ENCODE measurements at regions not wholly inside any gene's neighbourhood (a gene's known extent, or its start where the extent isn't known, plus 50 kb on each side); places are given as distances from the start of the nearest gene placed in this dataset.

DNA sequence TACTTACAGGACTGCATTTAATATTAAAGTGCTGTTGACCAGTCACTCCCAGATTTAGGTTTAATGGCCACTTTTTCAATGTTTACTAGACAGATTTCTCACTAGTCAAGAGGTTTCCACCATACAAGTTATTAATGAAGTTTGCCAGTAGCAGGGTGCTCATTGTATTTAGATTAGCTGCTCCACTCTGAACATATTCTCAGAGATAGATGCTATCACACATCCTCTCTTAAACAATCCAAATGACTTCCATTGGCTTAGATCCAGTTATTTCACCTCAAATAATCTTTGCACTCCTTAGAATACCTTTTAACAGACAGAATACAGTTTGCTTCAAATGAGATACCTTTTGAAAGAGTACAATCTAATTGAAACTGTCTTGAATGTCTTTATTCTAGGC is 276.1 kb downstream of the HDGFL1 start:
- no peaks in the 10 kb centered on the region for H3K27me3 ChIP-seq
- TF ChIP-seq, protein P1, sequence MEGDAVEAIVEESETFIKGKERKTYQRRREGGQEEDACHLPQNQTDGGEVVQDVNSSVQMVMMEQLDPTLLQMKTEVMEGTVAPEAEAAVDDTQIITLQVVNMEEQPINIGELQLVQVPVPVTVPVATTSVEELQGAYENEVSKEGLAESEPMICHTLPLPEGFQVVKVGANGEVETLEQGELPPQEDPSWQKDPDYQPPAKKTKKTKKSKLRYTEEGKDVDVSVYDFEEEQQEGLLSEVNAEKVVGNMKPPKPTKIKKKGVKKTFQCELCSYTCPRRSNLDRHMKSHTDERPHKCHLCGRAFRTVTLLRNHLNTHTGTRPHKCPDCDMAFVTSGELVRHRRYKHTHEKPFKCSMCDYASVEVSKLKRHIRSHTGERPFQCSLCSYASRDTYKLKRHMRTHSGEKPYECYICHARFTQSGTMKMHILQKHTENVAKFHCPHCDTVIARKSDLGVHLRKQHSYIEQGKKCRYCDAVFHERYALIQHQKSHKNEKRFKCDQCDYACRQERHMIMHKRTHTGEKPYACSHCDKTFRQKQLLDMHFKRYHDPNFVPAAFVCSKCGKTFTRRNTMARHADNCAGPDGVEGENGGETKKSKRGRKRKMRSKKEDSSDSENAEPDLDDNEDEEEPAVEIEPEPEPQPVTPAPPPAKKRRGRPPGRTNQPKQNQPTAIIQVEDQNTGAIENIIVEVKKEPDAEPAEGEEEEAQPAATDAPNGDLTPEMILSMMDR (IDR thresholded peaks at IDR 0.05) = no peak
- no peaks in the 10 kb centered on the region for H3K4me1 ChIP-seq
- no peaks in the 10 kb centered on the region for H3K9me3 ChIP-seq
- H3K36me3 ChIP-seq = no peaks in the 10 kb centered on the region
- no peak for DNase-seq (ENCODE audit: low spot score)
- no peak overlapping the region for H3K27ac ChIP-seq
- no peak overlapping the region for H3K4me3 ChIP-seq

DNA sequence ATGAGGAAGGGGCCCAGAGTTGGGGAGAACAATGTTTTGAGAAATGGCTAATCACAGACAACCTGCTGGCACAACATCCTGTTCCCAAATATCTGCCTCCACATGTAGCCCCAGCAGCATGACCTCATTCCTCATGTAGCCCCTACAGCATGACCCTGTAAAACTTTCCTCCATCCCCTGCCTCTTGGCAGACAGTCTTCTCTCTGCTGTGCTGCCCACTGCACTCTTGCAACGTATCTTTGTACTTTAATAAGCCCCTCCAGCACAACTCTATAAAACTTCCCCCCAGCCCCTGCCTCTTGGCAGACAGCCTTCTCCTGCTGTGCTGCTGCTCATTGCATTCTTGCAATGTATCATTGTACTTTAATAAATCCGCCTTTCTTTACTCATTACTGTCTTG is 278.8 kb downstream of the HDGFL1 start:
- Histone ChIP-seq H3K4me3 (no peak overlapping the region), H3K9me3 (no peaks in the 10 kb centered on the region), H3K36me3 (no peaks in the 10 kb centered on the region), H3K27me3 (no peaks in the 10 kb centered on the region), H3K27ac (no peak overlapping the region), H3K4me1 (no peaks in the 10 kb centered on the region)
- TF ChIP-seq, protein P1 (IDR thresholded peaks at IDR 0.05) = no peak
- DNase-seq (ENCODE audit: low spot score) = no peak

DNA sequence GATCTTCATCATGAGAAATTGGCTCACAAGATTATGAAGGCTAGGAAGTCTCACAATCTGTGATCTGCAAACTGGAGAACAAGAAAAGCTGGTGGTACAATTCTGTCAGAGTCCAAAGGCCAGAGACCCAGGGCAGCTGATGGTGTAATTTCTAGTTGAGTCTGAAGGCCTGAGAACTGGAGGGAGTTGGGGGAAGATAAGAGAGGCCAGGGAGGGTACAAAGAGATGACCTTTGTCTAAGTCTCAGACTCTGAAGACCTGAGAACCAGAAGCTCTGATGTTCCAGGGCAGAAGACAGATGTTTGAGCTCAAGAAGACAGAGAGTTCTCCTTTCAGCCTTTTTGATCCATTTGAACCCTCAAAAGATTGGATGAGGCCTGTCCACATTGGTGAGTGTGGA is 280.6 kb downstream of the HDGFL1 start:
- Histone ChIP-seq H3K27ac (no peak overlapping the region), H3K36me3 (no peaks in the 10 kb centered on the region), H3K4me3 (no peak overlapping the region), H3K27me3 (no peaks in the 10 kb centered on the region), H3K9me3 (no peaks in the 10 kb centered on the region), H3K4me1 (no peaks in the 10 kb centered on the region)
- DNase-seq (ENCODE audit: low spot score) = no peak
- TF ChIP-seq, protein P1 (IDR thresholded peaks at IDR 0.05) = no peak

DNA sequence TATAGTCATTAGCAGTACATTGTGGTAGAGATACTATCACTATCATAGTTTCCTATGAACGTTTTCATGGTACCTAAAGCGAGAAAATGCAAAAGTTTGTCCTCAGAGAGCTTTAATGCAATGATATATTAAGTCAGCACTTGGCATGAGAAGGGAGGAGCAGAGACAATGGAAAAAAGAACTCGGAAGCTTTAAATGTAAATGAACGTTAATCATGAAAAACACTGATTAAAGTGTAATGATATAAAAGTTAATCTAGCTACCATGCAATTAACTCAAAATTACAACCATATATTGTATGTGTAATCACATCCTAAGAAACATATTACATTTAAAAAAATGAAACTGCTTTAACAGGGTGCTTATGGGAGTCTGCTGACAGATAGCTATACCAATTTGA is 282.7 kb downstream of the HDGFL1 start:
- Histone ChIP-seq H3K27me3 (no peaks in the 10 kb centered on the region), H3K4me3 (no peak overlapping the region), H3K27ac (no peak overlapping the region), H3K4me1 (no peaks in the 10 kb centered on the region), H3K36me3 (no peaks in the 10 kb centered on the region), H3K9me3 (no peaks in the 10 kb centered on the region)
- DNase-seq (ENCODE audit: low spot score) = no peak
- TF ChIP-seq, protein P1 (IDR thresholded peaks at IDR 0.05) = no peak

DNA sequence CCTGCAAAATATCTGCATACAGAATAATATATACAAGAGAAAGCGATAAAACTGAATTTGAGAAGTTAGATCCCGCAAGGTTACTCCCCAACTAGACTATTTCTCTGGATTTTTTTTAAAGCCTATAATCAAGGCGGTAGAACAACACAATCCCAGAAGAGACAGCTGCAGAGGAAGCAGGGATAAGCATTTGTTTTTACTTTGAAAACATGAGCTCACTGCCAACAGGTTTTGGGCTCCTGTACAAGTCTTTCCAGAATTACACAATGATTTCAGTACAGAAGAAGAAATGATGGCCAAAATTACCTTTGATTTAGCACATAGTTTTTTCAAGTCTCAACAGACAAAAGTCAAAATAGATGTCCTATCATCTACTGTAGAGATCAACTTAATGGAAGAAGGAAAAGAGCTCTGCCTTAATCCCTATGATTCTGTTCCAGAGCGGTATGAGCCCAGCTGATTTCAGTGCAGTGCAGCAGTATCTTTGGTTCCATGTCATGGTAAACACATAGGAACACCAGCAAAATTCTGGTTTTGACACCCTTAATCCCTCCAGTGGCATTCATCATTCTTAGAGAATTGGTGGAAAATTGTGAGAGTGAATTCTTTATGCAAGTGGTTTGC is 304.3 kb downstream of the HDGFL1 start:
- H3K27ac ChIP-seq = peak overlapping the region in 1 of 2 donors; percentile 4
- no peaks in the 10 kb centered on the region for H3K9me3 ChIP-seq
- DNase-seq (ENCODE audit: low spot score) = no peak
- H3K27me3 ChIP-seq = no peaks in the 10 kb centered on the region
- H3K4me3 ChIP-seq = no peak overlapping the region
- TF ChIP-seq, protein P1 (IDR thresholded peaks at IDR 0.05) = no peak
- no peaks in the 10 kb centered on the region for H3K36me3 ChIP-seq
- H3K4me1 ChIP-seq = peaks cover 0 to 14% of the 10 kb centered on the region in 2 donors

DNA sequence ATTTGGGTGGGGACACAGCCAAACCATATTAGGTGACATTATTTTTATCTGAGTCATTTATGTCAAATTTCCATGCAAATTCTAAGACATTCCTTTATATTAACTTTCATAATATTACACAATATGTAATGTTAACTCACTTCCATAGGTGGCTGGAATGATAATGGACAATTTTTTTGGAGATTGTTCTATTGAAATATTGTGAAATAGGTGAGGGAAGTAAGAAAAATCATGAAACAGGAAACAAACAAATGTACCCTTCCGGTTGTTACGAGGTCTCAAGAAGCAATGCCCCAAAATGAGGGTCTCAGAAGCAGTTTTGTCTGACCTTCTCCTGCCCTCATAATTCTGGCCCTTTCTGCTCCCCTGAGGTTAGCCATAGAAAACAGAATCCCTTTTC is 306.5 kb downstream of the HDGFL1 start:
- Histone ChIP-seq H3K36me3 (no peaks in the 10 kb centered on the region), H3K9me3 (no peaks in the 10 kb centered on the region), H3K27ac (no peak overlapping the region), H3K4me1 (peaks cover 0 to 21% of the 10 kb centered on the region in 2 donors), H3K27me3 (no peaks in the 10 kb centered on the region), H3K4me3 (no peak overlapping the region)
- TF ChIP-seq, protein P1 (IDR thresholded peaks at IDR 0.05) = no peak
- DNase-seq (ENCODE audit: low spot score) = no peak

All from right atrium auricular region (tissue), 2 donors.